Endothelial cell of umbilical vein (primary cell): ENCODE measurements at regions not wholly inside any gene's neighbourhood (a gene's known extent, or its start where the extent isn't known, plus 50 kb on each side); places are given as distances from the start of the nearest gene placed in this dataset.

Experiments
- BruUV-seq: library from RNA; stranded (reverse); fragments of 400-500 nt; replicated peaks from 2 replicates; lab custom pipeline; 2021; lab: Mats Ljungman, UMichigan
- CTCF ChIA-PET: fragments of 300-600, 350-600 bp; sonication (Branson Sonifier 250); formaldehyde crosslinking; loops from one replicate; lab custom pipeline; 2021; ENCODE audit warnings: antibody characterized with exemption, inconsistent platforms; lab: Charles Lee
- POLR2A ChIA-PET: fragments of 300-600, 350-600 bp; sonication (Branson Sonifier 250); formaldehyde crosslinking; loops from one replicate; lab custom pipeline; 2021; ENCODE audit warnings: antibody characterized with exemption, inconsistent platforms; lab: Charles Lee
- DNase-seq: peaks from one replicate; pipeline ENCODE4 v3.0.0-alpha.2; 2011; ENCODE audit warnings: low read depth, low spot score
- FAIRE-seq: peaks from 2 replicates; lab custom pipeline; 2011; peaks lifted over from hg19 to GRCh38; lab: Jason Lieb, UNC
- H2AFZ ChIP-seq: 2 replicates; pipeline ENCODE4 v1.6.0; 2012; ENCODE audit warnings: low read depth, low read length, control low read depth, inconsistent platforms
- H3K27ac ChIP-seq: 2 replicates; pipeline ENCODE4 v1.5.1; 2011; ENCODE audit warnings: low read depth, mild to moderate bottlenecking, control low read depth, low read length, moderate library complexity; ENCODE audit not compliant: insufficient read depth
- H3K27me3 ChIP-seq, 2 experiments: 2 replicates each; pipeline versions ENCODE4 v1.6.0 to v1.6.1; 2011; ENCODE audit warnings: low read length in 2 of 2, mixed read lengths in 1 of 2; ENCODE audit not compliant: control insufficient read depth in 2 of 2, insufficient read depth in 2 of 2
- H3K36me3 ChIP-seq, 2 experiments: 2 replicates in 1 of 2; 3 replicates in 1 of 2; pipeline ENCODE4 v1.5.1; 2011; ENCODE audit warnings: low read length in 2 of 2, mild to moderate bottlenecking in 1 of 2, moderate library complexity in 1 of 2; ENCODE audit not compliant: control insufficient read depth in 2 of 2, insufficient read depth in 2 of 2; ENCODE audit errors: extremely low read depth in 1 of 2
- H3K4me1 ChIP-seq: 3 replicates; pipeline ENCODE4 v1.5.1; 2011; ENCODE audit warnings: mild to moderate bottlenecking, low read length; ENCODE audit not compliant: control insufficient read depth, insufficient read depth; ENCODE audit errors: extremely low read depth
- H3K4me2 ChIP-seq: 2 replicates; pipeline ENCODE4 v1.6.1; 2011; ENCODE audit warnings: low read length, control low read depth, mixed read lengths; ENCODE audit not compliant: insufficient read depth
- H3K4me3 ChIP-seq, 3 experiments: fragments of 200-600 bp in 1 of 3; sonication (generic), shearing (Covaris generic) in 1 of 3; replicated peaks in 1 of 3; 2 replicates each; pipeline ENCODE4 v1.5.1; 2011 to 2016; ENCODE audit warnings: control low read depth in 3 of 3, low read length in 3 of 3, mild to moderate bottlenecking in 2 of 3, inconsistent platforms in 1 of 3, low read depth in 1 of 3, moderate library complexity in 1 of 3; ENCODE audit not compliant: insufficient read depth in 1 of 3
- H3K79me2 ChIP-seq: 2 replicates; pipeline ENCODE4 v1.6.0; 2012; ENCODE audit warnings: low read length, inconsistent platforms; ENCODE audit not compliant: control insufficient read depth, insufficient read depth
- H3K9ac ChIP-seq: replicated peaks from 2 replicates; pipeline ENCODE3; 2011; ENCODE audit warnings: low read length, control low read depth; ENCODE audit not compliant: insufficient read depth; ENCODE audit errors: extremely low read depth
- H3K9me1 ChIP-seq: replicated peaks from 3 replicates; pipeline ENCODE4 v1.6.0; 2011; ENCODE audit warnings: mild to moderate bottlenecking, low read length; ENCODE audit not compliant: control insufficient read depth, insufficient read depth; ENCODE audit errors: extremely low read depth
- H3K9me3 ChIP-seq: replicated peaks from 2 replicates; pipeline ENCODE4 v1.5.1; 2012; ENCODE audit warnings: low read length, inconsistent platforms; ENCODE audit not compliant: control insufficient read depth, insufficient read depth
- H4K20me1 ChIP-seq: replicated peaks from 2 replicates; pipeline ENCODE3; 2011; ENCODE audit warnings: mild to moderate bottlenecking, low read length; ENCODE audit not compliant: control insufficient read depth, insufficient read depth; ENCODE audit errors: extremely low read depth
- EZH2 ChIP-seq: IDR thresholded peaks from 2 replicates; pipeline ENCODE4 v1.6.1; 2012; ENCODE audit warnings: borderline replicate concordance, low read depth, mild to moderate bottlenecking, moderate library complexity, low read length, inconsistent platforms; ENCODE audit not compliant: severe bottlenecking
- FOS ChIP-seq: IDR thresholded peaks from 2 replicates; pipeline ENCODE4 v1.6.1; 2011; ENCODE audit warnings: mild to moderate bottlenecking, low read length, moderate library complexity, borderline replicate concordance; ENCODE audit not compliant: insufficient read depth
- GATA2 ChIP-seq: IDR thresholded peaks from 2 replicates; pipeline ENCODE4 v1.7.0; 2011; ENCODE audit warnings: low read depth, mild to moderate bottlenecking, moderate library complexity, mixed read lengths, low read length; ENCODE audit not compliant: insufficient read length, insufficient read depth
- JUN ChIP-seq: IDR thresholded peaks from 2 replicates; pipeline ENCODE4 v1.6.1; 2011; ENCODE audit warnings: borderline replicate concordance, low read depth; ENCODE audit not compliant: insufficient read length, insufficient read depth
- MYC ChIP-seq: IDR thresholded peaks from one replicate; pipeline ENCODE4 v1.6.1; 2011; ENCODE audit warnings: mild to moderate bottlenecking, low read depth, low read length
- POLR2A ChIP-seq: IDR thresholded peaks from 2 replicates; pipeline ENCODE4 v1.6.1; 2012; ENCODE audit warnings: low read depth, mild to moderate bottlenecking, control low read depth, low read length
- POLR2AphosphoS5 ChIP-seq: IDR thresholded peaks from 2 replicates; pipeline ENCODE4 v1.6.1; 2012; ENCODE audit warnings: low read depth, mild to moderate bottlenecking, control low read depth, low read length, moderate library complexity; ENCODE audit not compliant: insufficient read depth
- dilution Hi-C: fragments of 300-500 bp; cut with MboI; formaldehyde crosslinking; loops from one replicate; pipeline ENCODE4 v1.15.0; 2019; ENCODE audit warnings: low sequenced_read_pairs; ENCODE audit not compliant: extremely low pct_ligation_motif_present
- intact Hi-C: fragments of 100-400 bp; cut with micrococcal nuclease; formaldehyde crosslinking; loops from one replicate; pipeline ENCODE4 v1.10.0; 2022
- TF ChIP-seq, protein P1 (sequence below), 2 donors: IDR thresholded peaks; 1 replicate in 1 of 2; 2 replicates in 1 of 2; pipeline ENCODE4 v1.5.1; 2011; ENCODE audit warnings: low read length in 2 of 2, mild to moderate bottlenecking in 2 of 2, moderate library complexity in 2 of 2, control low read depth in 1 of 2, inconsistent platforms in 1 of 2, low read depth in 1 of 2; ENCODE audit not compliant: insufficient read depth in 1 of 2; ENCODE audit errors: extremely low read depth in 1 of 2
- TF ChIP-seq, protein P2 (sequence below): IDR thresholded peaks from 2 replicates; pipeline ENCODE4 v1.6.1; 2011; ENCODE audit not compliant: insufficient read depth, insufficient read length

DNA sequence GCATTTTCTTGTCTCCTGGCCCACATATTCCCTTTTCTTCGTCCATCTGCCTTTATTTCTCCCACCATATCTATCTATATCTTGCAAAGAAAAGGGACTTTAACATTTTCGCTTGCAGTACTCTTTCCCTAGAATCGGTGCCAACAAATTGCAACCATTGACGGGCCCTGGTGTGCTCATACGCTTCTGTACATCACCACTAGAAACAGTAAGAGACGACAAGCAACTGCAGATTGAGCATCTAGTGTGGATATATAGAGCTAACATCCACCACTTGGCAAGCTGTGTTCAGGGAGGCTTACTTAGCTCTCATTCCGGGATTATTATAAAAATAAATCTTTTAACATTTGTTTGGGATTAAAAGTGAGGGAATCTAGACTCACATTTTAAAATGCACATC, 230.8 kb upstream of the PKN2 start:
- Histone ChIP-seq H3K4me2 (no peak overlapping the region), H4K20me1 (no peaks in the 10 kb centered on the region), H3K9me3 (no peaks in the 10 kb centered on the region), H3K9me1 (no peaks in the 10 kb centered on the region), H3K27me3 (no peaks in the 10 kb centered on the region), H3K27ac (no peak overlapping the region), H3K4me3 (no peak overlapping the region), H3K4me1 (no peaks in the 10 kb centered on the region), H3K79me2 (no peaks in the 10 kb centered on the region), H3K9ac (no peak overlapping the region), H3K36me3 (no peaks in the 10 kb centered on the region), H2AFZ (no peak overlapping the region)
- dilution Hi-C loops (no loop called here), intact Hi-C loops (no loop called here)
- no TSS peak for BruUV-seq
- POLR2A ChIA-PET: no interaction called here
- no peak for FAIRE-seq
- no peak for DNase-seq
- no peak for TF ChIP-seq MYC
- TF ChIP-seq GATA2: no peak
- TF ChIP-seq, protein P1, sequence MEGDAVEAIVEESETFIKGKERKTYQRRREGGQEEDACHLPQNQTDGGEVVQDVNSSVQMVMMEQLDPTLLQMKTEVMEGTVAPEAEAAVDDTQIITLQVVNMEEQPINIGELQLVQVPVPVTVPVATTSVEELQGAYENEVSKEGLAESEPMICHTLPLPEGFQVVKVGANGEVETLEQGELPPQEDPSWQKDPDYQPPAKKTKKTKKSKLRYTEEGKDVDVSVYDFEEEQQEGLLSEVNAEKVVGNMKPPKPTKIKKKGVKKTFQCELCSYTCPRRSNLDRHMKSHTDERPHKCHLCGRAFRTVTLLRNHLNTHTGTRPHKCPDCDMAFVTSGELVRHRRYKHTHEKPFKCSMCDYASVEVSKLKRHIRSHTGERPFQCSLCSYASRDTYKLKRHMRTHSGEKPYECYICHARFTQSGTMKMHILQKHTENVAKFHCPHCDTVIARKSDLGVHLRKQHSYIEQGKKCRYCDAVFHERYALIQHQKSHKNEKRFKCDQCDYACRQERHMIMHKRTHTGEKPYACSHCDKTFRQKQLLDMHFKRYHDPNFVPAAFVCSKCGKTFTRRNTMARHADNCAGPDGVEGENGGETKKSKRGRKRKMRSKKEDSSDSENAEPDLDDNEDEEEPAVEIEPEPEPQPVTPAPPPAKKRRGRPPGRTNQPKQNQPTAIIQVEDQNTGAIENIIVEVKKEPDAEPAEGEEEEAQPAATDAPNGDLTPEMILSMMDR (IDR thresholded peaks at IDR 0.05; ENCODE audit: extremely low read depth in 1 of 2, insufficient read depth in 1 of 2, low read depth in 1 of 2, low read length in 2 of 2): no peak
- TF ChIP-seq EZH2: no peak
- TF ChIP-seq POLR2AphosphoS5: no peak
- TF ChIP-seq JUN: no peak
- TF ChIP-seq POLR2A: no peak
- CTCF ChIA-PET: no interaction called here

DNA sequence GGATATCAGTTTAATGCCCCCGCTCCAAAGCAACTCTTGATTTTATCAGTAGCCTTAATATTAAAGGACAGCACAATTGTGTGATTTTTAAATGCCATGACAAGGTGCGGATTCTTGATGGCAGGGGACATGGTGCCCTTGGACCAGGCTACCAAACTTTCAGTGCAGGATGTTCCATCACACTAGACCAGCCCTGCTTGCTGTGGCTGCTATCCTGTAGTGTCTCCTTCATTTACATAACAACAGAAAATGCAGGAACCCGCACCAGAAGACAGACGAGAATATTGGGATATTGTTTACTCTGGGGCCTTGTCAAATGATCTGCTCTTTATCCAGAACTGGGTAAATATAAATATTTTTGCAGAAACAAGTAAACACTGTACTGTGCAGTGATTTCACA, 229.3 kb upstream of the PKN2 start:
- no peak overlapping the region for H3K27ac ChIP-seq
- BruUV-seq: no TSS peak
- intact Hi-C loops: no loop called here

More for the DNA sequence above, 229.3 kb upstream of the PKN2 start:
- no peaks in the 10 kb centered on the region for H3K79me2 ChIP-seq
- H3K9me1 ChIP-seq: no peaks in the 10 kb centered on the region
- no peaks in the 10 kb centered on the region for H3K4me1 ChIP-seq
- no peak overlapping the region for H3K9ac ChIP-seq
- no peak for DNase-seq
- TF ChIP-seq EZH2: no peak
- TF ChIP-seq, protein P2, sequence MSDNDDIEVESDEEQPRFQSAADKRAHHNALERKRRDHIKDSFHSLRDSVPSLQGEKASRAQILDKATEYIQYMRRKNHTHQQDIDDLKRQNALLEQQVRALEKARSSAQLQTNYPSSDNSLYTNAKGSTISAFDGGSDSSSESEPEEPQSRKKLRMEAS: no peak
- no peak for TF ChIP-seq JUN
- TF ChIP-seq FOS: no peak
- TF ChIP-seq POLR2A: no peak
- TF ChIP-seq POLR2AphosphoS5: no peak
- no peak for TF ChIP-seq MYC
- TF ChIP-seq GATA2: no peak
- TF ChIP-seq, protein P1 (IDR thresholded peaks at IDR 0.05; ENCODE audit: extremely low read depth in 1 of 2, insufficient read depth in 1 of 2, low read depth in 1 of 2, low read length in 2 of 2): no peak
- H3K4me2 ChIP-seq: no peak overlapping the region
- H3K27me3 ChIP-seq: peaks cover 0 to 3% of the 10 kb centered on the region in 2 experiments
- ChIA-PET POLR2A (no interaction called here), CTCF (interaction anchor here (1.5 kb wide), 1 partner anchor 274 kb away, joined by 5 read pairs; no protein-coding TSS in a partner anchor)
- no peaks in the 10 kb centered on the region for H4K20me1 ChIP-seq
- no peak overlapping the region for H3K4me3 ChIP-seq
- H3K36me3 ChIP-seq: no peaks in the 10 kb centered on the region
- no peaks in the 10 kb centered on the region for H3K9me3 ChIP-seq
- dilution Hi-C loops: no loop called here
- FAIRE-seq: no peak
- H2AFZ ChIP-seq: no peak overlapping the region
